GM12878 (cell line): ENCODE measurements at regions not wholly inside any gene's neighbourhood (a gene's known extent, or its start where the extent isn't known, plus 50 kb on each side); places are given as distances from the start of the nearest gene placed in this dataset.

Source experiments
- ATAC-seq: fragments of 200-7000 bp; cut with Tn5 transposase; 3 replicates; pipeline ENCODE4 v1.9.1; 2020; ENCODE audit warnings: mild to moderate bottlenecking, moderate library complexity
- BruUV-seq: library from RNA; stranded (reverse); fragments of 400-500 nt; replicated peaks from 2 replicates; lab custom pipeline; 2021; lab: Mats Ljungman, UMichigan
- CTCF ChIA-PET: fragments of 300-600 bp; sonication (Branson Sonifier 250); formaldehyde crosslinking; extraction: SDS; loops from one replicate; lab custom pipeline; 2021; ENCODE audit warnings: inconsistent platforms; lab: Yijun Ruan, JAX
- POLR2A ChIA-PET: fragments of 350-600 bp; formaldehyde crosslinking; extraction: SDS; loops from one replicate; lab custom pipeline; 2021; ENCODE audit warnings: inconsistent platforms; lab: Charles Lee
- RAD21 ChIA-PET: fragments of 300-600 bp; sonication (Branson Sonifier 250); formaldehyde crosslinking; loops from one replicate; lab custom pipeline; 2023; ENCODE audit warnings: antibody characterized with exemption; ENCODE audit not compliant: unreplicated experiment; lab: Charles Lee
- SMC1A ChIA-PET: fragments of 300-600 bp; sonication (Branson Sonifier 250); formaldehyde crosslinking; loops from one replicate; lab custom pipeline; 2023; ENCODE audit not compliant: unreplicated experiment, uncharacterized antibody; lab: Charles Lee
- DNase-seq: peaks from one replicate; pipeline ENCODE4 v3.0.0-alpha.2; 2011; ENCODE audit warnings: low read depth, low spot score
- FAIRE-seq: peaks from 3 replicates; lab custom pipeline; 2011; peaks lifted over from hg19 to GRCh38; lab: Jason Lieb, UNC
- H2AFZ ChIP-seq: 2 replicates; pipeline ENCODE4 v1.6.0; 2011; ENCODE audit warnings: low read depth, low read length, control low read depth; ENCODE audit not compliant: control insufficient read depth
- H3K27ac ChIP-seq: 2 replicates; pipeline ENCODE4 v1.5.1; 2011; ENCODE audit warnings: control low read depth; ENCODE audit not compliant: control insufficient read depth, insufficient read depth
- H3K27me3 ChIP-seq, 2 experiments: replicated peaks in 1 of 2; 2 replicates each; pipeline versions ENCODE4 v1.6.0 to v1.6.1; 2011; ENCODE audit warnings: low read length in 1 of 2; ENCODE audit not compliant: control insufficient read depth in 2 of 2, insufficient read depth in 2 of 2
- H3K36me3 ChIP-seq, 2 experiments: 2 replicates each; pipeline ENCODE4 v1.5.1; 2011; ENCODE audit warnings: low read length in 1 of 2; ENCODE audit not compliant: control insufficient read depth in 2 of 2, insufficient read depth in 2 of 2
- H3K4me1 ChIP-seq: 2 replicates; pipeline ENCODE4 v1.6.1; 2011; ENCODE audit warnings: mild to moderate bottlenecking, low read length, moderate library complexity, mixed read lengths; ENCODE audit not compliant: control insufficient read depth, insufficient read depth
- H3K4me2 ChIP-seq: 2 replicates; pipeline ENCODE4 v1.6.0; 2011; ENCODE audit warnings: control low read depth; ENCODE audit not compliant: control insufficient read depth, insufficient read depth
- H3K4me3 ChIP-seq: fragments of 200-600 bp; sonication (generic); 2 replicates; pipeline ENCODE4 v1.5.1; 2016
- H3K79me2 ChIP-seq: 2 replicates; pipeline ENCODE4 v1.6.0; 2011; ENCODE audit warnings: low read length; ENCODE audit not compliant: control insufficient read depth, insufficient read depth
- H3K9ac ChIP-seq: 2 replicates; pipeline ENCODE4 v1.8.0; 2011; ENCODE audit warnings: low read length, control low read depth, mixed read lengths; ENCODE audit not compliant: control insufficient read depth, insufficient read depth
- H3K9me3 ChIP-seq: replicated peaks from 3 replicates; pipeline ENCODE4 v1.5.1; 2011; ENCODE audit warnings: mild to moderate bottlenecking, low read length; ENCODE audit not compliant: control insufficient read depth, insufficient read depth
- H4K20me1 ChIP-seq: 2 replicates; pipeline ENCODE4 v1.6.0; 2011; ENCODE audit not compliant: control insufficient read depth, insufficient read depth
- BCL11A ChIP-seq: IDR thresholded peaks from 2 replicates; pipeline ENCODE4 v1.6.1; 2011; ENCODE audit warnings: low read depth, low read length
- ETV6 ChIP-seq, 2 experiments: fragments of 450-650 bp in 1 of 2; IDR thresholded peaks in 1 of 2; conservative IDR thresholded peaks in 1 of 2; 2 replicates each; pipeline ENCODE4 v1.6.1; 2014; ENCODE audit warnings: antibody characterized with exemption in 1 of 2, borderline replicate concordance in 1 of 2, low read depth in 1 of 2, mild to moderate bottlenecking in 1 of 2, moderate library complexity in 1 of 2
- IKZF2 ChIP-seq, 2 experiments: fragments of 450-650 bp; IDR thresholded peaks; 2 replicates each; pipeline ENCODE4 v1.6.1; 2017; ENCODE audit warnings: mild to moderate bottlenecking in 2 of 2, moderate library complexity in 2 of 2
- NFYB ChIP-seq: IDR thresholded peaks from 2 replicates; pipeline ENCODE4 v1.6.1; 2011; ENCODE audit warnings: low read depth, mild to moderate bottlenecking, low read length, improper control_type of control experiment, moderate library complexity; ENCODE audit not compliant: insufficient read depth
- NR2C2 ChIP-seq: IDR thresholded peaks from 2 replicates; pipeline ENCODE4 v1.6.1; 2011; ENCODE audit warnings: borderline replicate concordance, low read depth; ENCODE audit not compliant: control insufficient read depth, insufficient read length
- RUNX3 ChIP-seq: IDR thresholded peaks from 2 replicates; pipeline ENCODE4 v1.6.1; 2012; ENCODE audit warnings: low read length, inconsistent platforms
- SUZ12 ChIP-seq: fragments of 200-600 bp; sonication (generic); IDR thresholded peaks from one replicate; pipeline ENCODE4 v1.6.1; 2018; ENCODE audit warnings: antibody characterized with exemption, mild to moderate bottlenecking; ENCODE audit not compliant: unreplicated experiment
- TARDBP ChIP-seq: IDR thresholded peaks from 2 replicates; pipeline ENCODE4 v1.6.1; 2016; ENCODE audit warnings: borderline replicate concordance
- ZNF217 ChIP-seq: fragments of 450-650 bp; IDR thresholded peaks from 2 replicates; pipeline ENCODE4 v1.6.1; 2017; ENCODE audit warnings: antibody characterized with exemption, mild to moderate bottlenecking
- ZNF622 ChIP-seq: fragments of 450-650 bp; IDR thresholded peaks from 2 replicates; pipeline ENCODE4 v1.6.1; 2017; ENCODE audit warnings: mild to moderate bottlenecking, inconsistent platforms
- WGBS: methylation state at CpG from one replicate; pipeline ENCODE4 v1.1.6; 2016; ENCODE audit warnings: low lambda C conversion rate; ENCODE audit not compliant: insufficient replicate concordance, insufficient coverage; ENCODE audit errors: missing lambda C conversion rate; 5-methylcytosine and 5-hydroxymethylcytosine counted together
- in situ Hi-C: fragments of 300-500 bp; cut with MboI; formaldehyde crosslinking; loops from 9 replicates; pipeline ENCODE4 v1.14.3; 2018; ENCODE audit warnings: mixed read lengths
- intact Hi-C: fragments of 100-400 bp; cut with micrococcal nuclease; formaldehyde crosslinking; loops from one replicate; pipeline ENCODE4 v1.14.2; 2022; ENCODE audit not compliant: unreplicated experiment
- TF ChIP-seq, protein P1 (sequence below): IDR thresholded peaks from 2 replicates; pipeline ENCODE4 v1.6.1; 2012; ENCODE audit warnings: low read length, inconsistent platforms
- TF ChIP-seq, protein P2 (sequence below): fragments of 450-650 bp; formaldehyde crosslinking; IDR thresholded peaks from 2 replicates; pipeline ENCODE4 v1.5.0; 2022; ENCODE audit warnings: mild to moderate bottlenecking, missing genetic modification characterization
- TF ChIP-seq, protein P3 (sequence below): fragments of 150-350 bp; IDR thresholded peaks from 2 replicates; pipeline ENCODE4 v1.6.1; 2014; ENCODE audit warnings: mild to moderate bottlenecking, low read depth, low read length

DNA sequence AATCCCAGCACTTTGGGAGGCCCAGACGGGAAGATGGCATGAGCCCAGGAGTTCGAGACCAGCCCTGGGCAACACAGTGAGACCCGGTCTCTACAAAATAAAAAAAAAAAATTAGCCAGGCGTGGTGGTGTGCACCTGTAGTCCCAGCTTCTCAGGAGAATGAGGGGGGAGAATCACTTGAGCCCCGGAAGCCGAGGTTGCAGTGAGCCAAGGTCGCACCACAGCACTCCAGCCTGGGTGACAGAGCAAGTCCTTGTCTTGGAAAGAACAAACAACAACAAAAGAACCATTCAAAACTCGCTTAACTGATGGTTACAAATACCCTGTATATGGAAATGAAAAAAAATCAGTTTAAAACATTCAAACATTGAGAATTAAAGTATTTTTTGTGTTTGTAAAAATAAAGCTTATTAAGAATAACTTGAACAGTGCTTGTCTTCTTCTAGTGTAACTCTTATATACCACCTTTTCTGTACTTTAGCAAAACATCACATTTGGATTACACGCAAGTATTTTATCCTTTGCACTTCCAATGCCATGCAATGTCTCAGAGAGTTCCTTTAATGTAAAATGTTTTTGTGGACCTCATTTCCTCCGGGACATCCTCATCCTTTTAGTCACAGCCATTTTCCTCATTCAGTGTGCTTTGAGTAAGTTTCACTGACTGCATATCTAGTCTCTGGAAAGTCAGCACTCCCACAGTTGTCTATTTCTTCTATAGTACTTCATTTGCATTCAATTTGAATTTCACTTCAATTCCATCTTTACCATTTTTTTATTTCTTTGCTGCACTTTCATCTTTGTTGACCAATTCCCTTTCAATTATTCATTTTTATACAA is 113.0 kb upstream of the GOLGA8J start:
- Histone ChIP-seq H3K27me3 (no peaks in the 10 kb centered on the region), H3K9ac (no peak overlapping the region), H3K4me1 (no peaks in the 10 kb centered on the region), H3K9me3 (no peaks in the 10 kb centered on the region)
- ChIA-PET SMC1A (no interaction called here), POLR2A (no interaction called here)
- in situ Hi-C loops (no loop called here), intact Hi-C loops (no loop called here)
- no peak for FAIRE-seq
- TF ChIP-seq RUNX3 = no peak
- no peak for TF ChIP-seq SUZ12
- no peak for TF ChIP-seq ZNF622
- no peak for TF ChIP-seq NR2C2
- TF ChIP-seq, protein P1, sequence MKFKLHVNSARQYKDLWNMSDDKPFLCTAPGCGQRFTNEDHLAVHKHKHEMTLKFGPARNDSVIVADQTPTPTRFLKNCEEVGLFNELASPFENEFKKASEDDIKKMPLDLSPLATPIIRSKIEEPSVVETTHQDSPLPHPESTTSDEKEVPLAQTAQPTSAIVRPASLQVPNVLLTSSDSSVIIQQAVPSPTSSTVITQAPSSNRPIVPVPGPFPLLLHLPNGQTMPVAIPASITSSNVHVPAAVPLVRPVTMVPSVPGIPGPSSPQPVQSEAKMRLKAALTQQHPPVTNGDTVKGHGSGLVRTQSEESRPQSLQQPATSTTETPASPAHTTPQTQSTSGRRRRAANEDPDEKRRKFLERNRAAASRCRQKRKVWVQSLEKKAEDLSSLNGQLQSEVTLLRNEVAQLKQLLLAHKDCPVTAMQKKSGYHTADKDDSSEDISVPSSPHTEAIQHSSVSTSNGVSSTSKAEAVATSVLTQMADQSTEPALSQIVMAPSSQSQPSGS = no peak
- no peak for TF ChIP-seq NFYB
- TF ChIP-seq ZNF217 = no peak
- TF ChIP-seq IKZF2 (IDR thresholded peaks at IDR 0.05) = no peak
- TF ChIP-seq, protein P2, sequence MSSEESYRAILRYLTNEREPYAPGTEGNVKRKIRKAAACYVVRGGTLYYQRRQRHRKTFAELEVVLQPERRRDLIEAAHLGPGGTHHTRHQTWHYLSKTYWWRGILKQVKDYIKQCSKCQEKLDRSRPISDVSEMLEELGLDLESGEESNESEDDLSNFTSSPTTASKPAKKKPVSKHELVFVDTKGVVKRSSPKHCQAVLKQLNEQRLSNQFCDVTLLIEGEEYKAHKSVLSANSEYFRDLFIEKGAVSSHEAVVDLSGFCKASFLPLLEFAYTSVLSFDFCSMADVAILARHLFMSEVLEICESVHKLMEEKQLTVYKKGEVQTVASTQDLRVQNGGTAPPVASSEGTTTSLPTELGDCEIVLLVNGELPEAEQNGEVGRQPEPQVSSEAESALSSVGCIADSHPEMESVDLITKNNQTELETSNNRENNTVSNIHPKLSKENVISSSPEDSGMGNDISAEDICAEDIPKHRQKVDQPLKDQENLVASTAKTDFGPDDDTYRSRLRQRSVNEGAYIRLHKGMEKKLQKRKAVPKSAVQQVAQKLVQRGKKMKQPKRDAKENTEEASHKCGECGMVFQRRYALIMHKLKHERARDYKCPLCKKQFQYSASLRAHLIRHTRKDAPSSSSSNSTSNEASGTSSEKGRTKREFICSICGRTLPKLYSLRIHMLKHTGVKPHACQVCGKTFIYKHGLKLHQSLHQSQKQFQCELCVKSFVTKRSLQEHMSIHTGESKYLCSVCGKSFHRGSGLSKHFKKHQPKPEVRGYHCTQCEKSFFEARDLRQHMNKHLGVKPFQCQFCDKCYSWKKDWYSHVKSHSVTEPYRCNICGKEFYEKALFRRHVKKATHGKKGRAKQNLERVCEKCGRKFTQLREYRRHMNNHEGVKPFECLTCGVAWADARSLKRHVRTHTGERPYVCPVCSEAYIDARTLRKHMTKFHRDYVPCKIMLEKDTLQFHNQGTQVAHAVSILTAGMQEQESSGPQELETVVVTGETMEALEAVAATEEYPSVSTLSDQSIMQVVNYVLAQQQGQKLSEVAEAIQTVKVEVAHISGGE (CRISPR knock-in tag) = no peak
- TF ChIP-seq BCL11A = no peak
- TF ChIP-seq, protein P3, sequence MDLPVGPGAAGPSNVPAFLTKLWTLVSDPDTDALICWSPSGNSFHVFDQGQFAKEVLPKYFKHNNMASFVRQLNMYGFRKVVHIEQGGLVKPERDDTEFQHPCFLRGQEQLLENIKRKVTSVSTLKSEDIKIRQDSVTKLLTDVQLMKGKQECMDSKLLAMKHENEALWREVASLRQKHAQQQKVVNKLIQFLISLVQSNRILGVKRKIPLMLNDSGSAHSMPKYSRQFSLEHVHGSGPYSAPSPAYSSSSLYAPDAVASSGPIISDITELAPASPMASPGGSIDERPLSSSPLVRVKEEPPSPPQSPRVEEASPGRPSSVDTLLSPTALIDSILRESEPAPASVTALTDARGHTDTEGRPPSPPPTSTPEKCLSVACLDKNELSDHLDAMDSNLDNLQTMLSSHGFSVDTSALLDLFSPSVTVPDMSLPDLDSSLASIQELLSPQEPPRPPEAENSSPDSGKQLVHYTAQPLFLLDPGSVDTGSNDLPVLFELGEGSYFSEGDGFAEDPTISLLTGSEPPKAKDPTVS = no peak
- TF ChIP-seq TARDBP = no peak
- TF ChIP-seq ETV6 (conservative IDR thresholded peaks at IDR 0.05 in 1 of 2, IDR thresholded peaks at IDR 0.05 in 1 of 2; ENCODE audit: borderline replicate concordance in 1 of 2, low read depth in 1 of 2) = no peak
- TF ChIP-seq, all 136 proteins: peak for 0
- no TSS peak for BruUV-seq
- Histone ChIP-seq H3K27ac (no peak overlapping the region), H2AFZ (no peak overlapping the region), H3K4me3 (no peak overlapping the region), H3K79me2 (no peaks in the 10 kb centered on the region), H3K36me3 (no peaks in the 10 kb centered on the region), H3K4me2 (no peak overlapping the region), H4K20me1 (no peaks in the 10 kb centered on the region)
- CTCF ChIA-PET = no interaction called here
- DNase-seq = no peak
- RAD21 ChIA-PET = no interaction called here
- ATAC-seq = no peak
- 49% methylated on average over 10 of the region's 10 CpGs for WGBS
